Spinal cord (tissue), 9 donors: ENCODE measurements at regions not wholly inside any gene's neighbourhood (a gene's known extent, or its start where the extent isn't known, plus 50 kb on each side); places are given as distances from the start of the nearest gene placed in this dataset.

Experiments used
- DNase-seq, 6 donors: peaks; one replicate each; pipeline versions ENCODE4 v3.0.0 to v3.0.0-alpha.2; 2013 to 2015; ENCODE audit warnings: low spot score in 6 of 6, low read depth in 4 of 6
- H3K27ac ChIP-seq: one replicate; pipeline ENCODE4 v1.5.1; 2013; ENCODE audit warnings: low read depth, low read length, control low read depth
- H3K27me3 ChIP-seq: one replicate; pipeline ENCODE4 v1.6.1; 2013; ENCODE audit warnings: low read length; ENCODE audit not compliant: control insufficient read depth, insufficient read depth
- H3K36me3 ChIP-seq: one replicate; pipeline ENCODE4 v1.6.1; 2013; ENCODE audit warnings: low read length; ENCODE audit not compliant: control insufficient read depth, insufficient read depth
- H3K4me1 ChIP-seq: one replicate; pipeline ENCODE4 v1.6.1; 2013; ENCODE audit warnings: low read length; ENCODE audit not compliant: control insufficient read depth, insufficient read depth
- H3K4me3 ChIP-seq: one replicate; pipeline ENCODE4 v1.5.1; 2013; ENCODE audit warnings: low read depth, low read length, control low read depth
- H3K9me3 ChIP-seq: one replicate; pipeline ENCODE4 v1.6.1; 2013; ENCODE audit warnings: low read length; ENCODE audit not compliant: control insufficient read depth, insufficient read depth
- WGBS: methylation state at CpG from one replicate; pipeline ENCODE4 v1.1.5; 2013; ENCODE audit warnings: missing lambda C conversion rate; ENCODE audit not compliant: insufficient coverage; 5-methylcytosine and 5-hydroxymethylcytosine counted together
- donor health status: healthy.

DNA sequence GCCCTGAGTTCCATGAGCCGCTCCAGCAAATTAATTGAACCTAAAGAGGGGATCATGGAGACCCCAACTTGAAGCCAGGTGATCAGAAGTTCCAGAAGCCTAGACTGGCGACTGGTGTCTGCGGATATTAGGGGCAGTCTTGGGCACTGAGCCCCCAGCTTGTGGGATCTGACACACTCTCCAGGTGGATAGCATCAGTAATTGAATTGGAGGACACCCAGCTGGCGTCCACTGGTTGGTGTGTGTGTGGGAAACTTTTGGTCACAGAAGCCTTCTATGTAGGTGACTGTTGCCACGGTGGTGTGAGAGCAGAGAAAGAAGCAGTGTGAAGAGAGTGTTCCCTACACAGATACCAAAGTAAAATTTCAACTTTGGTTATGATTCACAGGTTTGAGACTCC, 106.0 kb upstream of the ADPGK start:
- 92% methylated on average over 4 of the region's 5 CpGs for WGBS
- no peaks in the 10 kb centered on the region for H3K36me3 ChIP-seq
- H3K27ac ChIP-seq, result no peak overlapping the region
- H3K4me3 ChIP-seq, result no peak overlapping the region
- H3K9me3 ChIP-seq, result peaks cover 2% of the 10 kb centered on the region
- H3K4me1 ChIP-seq, result no peaks in the 10 kb centered on the region
- DNase-seq, result no peak
- H3K27me3 ChIP-seq, result no peaks in the 10 kb centered on the region

DNA sequence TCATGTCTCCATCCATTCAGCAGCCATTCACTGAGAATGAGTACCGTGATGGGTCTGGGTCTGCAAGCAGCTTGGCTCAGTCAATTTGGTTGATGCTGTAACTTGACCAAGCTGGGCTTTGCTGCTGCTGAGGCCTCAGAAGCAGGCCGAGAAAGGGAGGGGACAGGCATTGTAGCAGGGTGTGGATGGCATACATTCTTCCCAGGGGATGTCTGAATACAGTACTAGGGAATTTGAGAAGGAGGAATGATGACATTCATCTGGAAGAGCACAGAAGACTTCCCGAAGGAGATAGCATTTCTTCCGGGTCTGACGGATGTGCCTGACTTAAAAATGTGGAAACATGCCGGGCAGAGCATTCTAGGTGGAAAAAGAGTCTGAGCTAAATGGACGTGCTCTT, 105.3 kb upstream of the ADPGK start:
- no peaks in the 10 kb centered on the region for H3K4me1 ChIP-seq
- no peak overlapping the region for H3K4me3 ChIP-seq
- no peaks in the 10 kb centered on the region for H3K27me3 ChIP-seq
- no peak overlapping the region for H3K27ac ChIP-seq
- H3K36me3 ChIP-seq, result no peaks in the 10 kb centered on the region
- WGBS, result 95% methylated on average over 5 of the region's 7 CpGs
- DNase-seq, result no peak
- no peaks in the 10 kb centered on the region for H3K9me3 ChIP-seq

DNA sequence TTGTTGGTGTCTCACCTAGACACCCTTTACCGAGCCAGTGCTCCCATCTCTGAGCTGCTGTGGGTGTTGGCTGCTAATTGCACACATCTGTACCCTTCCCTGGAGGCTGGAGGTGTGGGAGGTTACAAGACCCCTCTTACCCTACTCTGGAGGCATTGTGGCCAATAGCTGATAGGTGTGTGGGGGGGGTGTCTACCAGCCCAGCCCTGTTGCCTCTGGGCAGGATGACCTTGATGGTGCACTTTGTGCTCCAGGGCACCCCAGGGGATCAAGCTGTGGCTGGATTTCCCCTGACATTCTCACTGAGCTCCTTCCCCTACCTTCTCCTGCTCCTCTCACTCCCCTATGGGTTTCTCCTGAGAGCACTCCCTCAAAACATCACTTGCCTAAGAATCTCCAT, 104.7 kb upstream of the ADPGK start:
- no peak overlapping the region for H3K4me3 ChIP-seq

DNA sequence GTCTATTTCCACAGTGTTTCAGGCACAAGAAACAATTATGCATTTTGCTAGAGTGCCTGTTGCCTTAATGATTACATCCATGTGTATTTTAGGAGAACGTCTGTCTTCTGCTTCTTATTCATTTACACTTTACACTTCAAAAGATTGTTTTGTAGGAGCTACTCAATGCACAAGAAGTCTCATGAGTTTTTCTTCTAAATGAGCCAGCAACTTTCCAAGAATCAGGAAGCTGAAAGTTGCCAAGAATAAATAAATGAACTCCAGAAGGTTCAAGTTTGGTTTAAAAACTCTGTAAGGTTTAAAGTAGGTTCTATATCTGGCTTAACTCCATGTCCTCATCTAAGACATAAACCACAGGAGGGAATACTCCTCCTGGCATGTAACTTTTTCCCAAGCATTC, 103.8 kb upstream of the ADPGK start:
- Histone ChIP-seq H3K36me3 (no peaks in the 10 kb centered on the region), H3K27ac (no peak overlapping the region), H3K4me1 (no peaks in the 10 kb centered on the region), H3K27me3 (no peaks in the 10 kb centered on the region), H3K4me3 (no peak overlapping the region), H3K9me3 (peaks cover 2% of the 10 kb centered on the region)
- WGBS, result 40% methylated on average over 1 of the region's 1 CpG
- peak in 1 of 6 donors; percentile 66 for DNase-seq

More for the DNA sequence above, 104.7 kb upstream of the ADPGK start:
- Histone ChIP-seq H3K4me1 (no peaks in the 10 kb centered on the region), H3K9me3 (no peaks in the 10 kb centered on the region), H3K36me3 (no peaks in the 10 kb centered on the region), H3K27me3 (no peaks in the 10 kb centered on the region), H3K27ac (no peak overlapping the region)
- no peak for DNase-seq
- no CpG with 5 or more reads among the region's 1 CpG for WGBS

DNA sequence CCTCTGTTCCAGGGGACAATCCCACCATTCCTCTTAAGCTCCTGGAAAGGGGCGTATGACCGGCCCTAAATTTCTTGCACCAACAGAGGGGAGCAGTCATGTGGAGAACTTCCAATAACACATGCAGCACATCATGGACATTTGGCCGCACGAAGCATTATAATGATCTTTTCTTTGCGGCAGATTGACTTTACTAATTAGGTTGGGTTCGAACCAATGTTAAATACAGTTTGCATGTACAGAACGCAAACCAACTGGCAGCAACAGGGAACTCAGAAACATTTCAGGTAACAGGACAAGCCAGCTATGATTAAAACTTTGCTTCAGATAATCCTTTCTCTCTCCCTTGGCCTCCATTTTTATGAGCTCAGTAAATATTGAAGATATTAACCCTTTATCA, 100.8 kb upstream of the ADPGK start:
- WGBS, result 93% methylated on average over 7 of the region's 7 CpGs

DNA sequence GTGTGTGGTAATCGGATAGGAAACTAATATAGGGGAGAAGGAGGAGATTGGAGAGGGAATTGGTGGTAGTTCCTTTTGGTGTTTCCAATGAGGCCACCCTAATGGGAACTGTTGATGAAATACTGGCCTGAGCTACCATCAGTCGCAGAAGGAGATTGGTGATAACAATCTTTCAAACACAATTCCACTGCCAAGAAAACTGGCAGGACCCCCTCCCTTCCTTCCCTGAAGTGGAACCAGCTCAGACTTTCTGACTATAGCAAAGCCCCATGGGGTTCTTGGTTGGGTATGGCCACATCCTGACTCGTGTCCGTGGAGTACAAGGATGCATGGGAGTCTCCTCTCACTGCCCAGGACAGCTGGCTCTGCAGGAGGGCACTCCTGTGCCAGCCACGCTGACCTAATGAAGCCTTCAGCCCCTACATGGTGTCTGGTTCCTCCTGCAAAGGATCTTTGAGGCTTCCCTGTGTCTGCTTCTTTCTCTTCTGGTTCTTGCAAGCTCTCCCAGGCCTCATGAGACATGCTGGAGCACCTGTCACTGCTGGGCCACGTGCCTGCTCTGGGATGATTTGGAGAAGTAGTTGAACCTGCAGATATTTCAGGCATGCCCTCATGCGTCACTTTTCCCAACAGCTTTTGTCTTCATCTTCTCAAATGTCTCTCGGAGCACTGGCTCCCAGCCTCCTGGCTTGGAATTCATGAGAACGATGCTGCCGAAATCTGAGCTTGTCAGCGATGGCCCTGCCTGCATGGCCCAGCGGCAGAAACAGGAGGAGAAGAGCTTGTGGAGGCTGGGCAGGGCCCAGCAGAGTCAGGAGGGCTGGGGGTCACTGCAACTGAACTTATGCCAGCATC, 90.0 kb upstream of the ADPGK start:
- H3K27ac ChIP-seq, result no peak overlapping the region
- peak in 1 of 6 donors; percentile 53 for DNase-seq
- H3K9me3 ChIP-seq, result no peaks in the 10 kb centered on the region
- peaks cover 18% of the 10 kb centered on the region for H3K4me1 ChIP-seq
- H3K27me3 ChIP-seq, result no peaks in the 10 kb centered on the region
- WGBS, result 61% methylated on average over 10 of the region's 12 CpGs
- no peak overlapping the region for H3K4me3 ChIP-seq
- no peaks in the 10 kb centered on the region for H3K36me3 ChIP-seq

More for the DNA sequence above, 100.8 kb upstream of the ADPGK start:
- no peaks in the 10 kb centered on the region for H3K36me3 ChIP-seq
- no peaks in the 10 kb centered on the region for H3K4me1 ChIP-seq
- no peak overlapping the region for H3K27ac ChIP-seq
- peaks cover 3% of the 10 kb centered on the region for H3K9me3 ChIP-seq
- no peak overlapping the region for H3K4me3 ChIP-seq
- peak in 2 of 6 donors; percentile 3 to 72 for DNase-seq
- H3K27me3 ChIP-seq, result no peaks in the 10 kb centered on the region

DNA sequence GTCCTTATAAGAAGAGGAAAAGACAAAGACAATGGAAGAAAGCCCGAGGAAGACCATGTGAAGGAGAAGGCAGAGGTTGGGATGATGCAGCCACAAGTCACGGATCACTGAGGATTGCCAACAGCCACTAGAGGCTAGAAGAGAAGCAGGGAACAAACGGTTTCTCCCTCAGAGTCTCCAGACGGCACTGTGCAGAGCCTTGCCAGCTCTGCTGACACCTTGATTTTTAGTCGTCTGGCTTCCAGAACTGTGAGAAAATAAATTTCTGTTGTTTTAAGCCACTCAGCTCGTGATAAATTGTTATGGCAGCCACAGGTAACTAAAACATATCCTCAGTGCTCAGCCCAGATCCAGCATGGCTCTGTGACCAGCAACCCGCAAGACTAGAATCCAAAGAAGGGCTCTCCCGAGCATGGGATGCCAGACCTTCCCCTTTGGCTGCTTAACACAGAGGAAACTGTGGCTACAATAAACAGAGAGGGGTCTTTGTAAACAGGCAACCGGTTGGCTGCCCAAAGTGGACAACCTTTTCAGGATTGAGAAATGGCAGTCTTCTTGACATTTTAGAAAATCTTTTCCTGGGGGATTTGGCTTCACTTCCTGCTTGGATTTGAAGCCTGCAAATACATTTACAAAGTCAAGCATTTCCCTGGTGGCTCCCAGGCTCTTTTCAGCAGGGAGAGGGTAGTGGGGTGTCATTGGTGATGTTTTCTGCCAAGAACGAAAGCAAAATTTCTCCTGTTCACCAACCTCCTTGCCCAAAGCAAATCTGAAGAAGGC, 88.7 kb upstream of the ADPGK start:
- no peaks in the 10 kb centered on the region for H3K36me3 ChIP-seq
- no peak overlapping the region for H3K27ac ChIP-seq
- H3K4me1 ChIP-seq, result peaks cover 18% of the 10 kb centered on the region
- no peaks in the 10 kb centered on the region for H3K27me3 ChIP-seq
- 53% methylated on average over 6 of the region's 10 CpGs for WGBS
- H3K9me3 ChIP-seq, result no peaks in the 10 kb centered on the region
- peak in 2 of 6 donors; percentile 22 to 67 for DNase-seq
- H3K4me3 ChIP-seq, result no peak overlapping the region

DNA sequence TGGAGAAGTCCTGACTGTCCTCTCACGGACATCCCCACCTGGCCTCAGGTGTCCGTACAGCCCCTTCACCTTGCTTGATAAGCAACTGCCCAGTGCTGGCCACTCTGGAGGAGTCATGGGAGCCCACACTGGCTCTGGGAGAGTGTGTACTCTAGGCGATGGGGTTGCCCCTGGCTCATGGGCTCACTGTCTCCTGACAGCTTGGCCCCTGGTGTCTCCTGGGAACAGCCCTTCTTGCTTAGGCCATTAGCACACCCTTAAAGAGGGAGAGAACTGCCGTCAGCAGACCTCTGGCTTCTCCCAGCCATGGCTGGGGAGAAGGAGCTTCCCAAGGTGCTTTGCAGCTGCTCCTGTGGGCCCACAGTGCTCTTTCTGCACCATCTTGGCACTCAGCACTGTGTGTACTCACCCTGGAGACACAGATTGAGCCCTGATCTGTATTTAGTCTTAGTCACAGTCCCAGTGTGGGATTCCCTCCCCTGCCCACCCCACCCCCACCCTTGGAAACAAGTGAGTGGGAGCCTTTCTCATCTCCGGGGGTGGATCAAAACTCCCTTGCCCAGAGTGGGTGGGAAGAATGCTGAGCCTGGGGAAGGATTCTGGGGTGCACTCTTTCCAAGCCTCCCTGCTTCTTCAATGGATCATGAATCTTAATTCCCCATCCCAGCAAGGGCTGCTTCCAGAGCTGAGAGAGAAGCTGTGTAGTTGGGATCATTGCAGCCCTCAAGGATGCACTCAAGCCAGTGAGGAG, 83.5 kb upstream of the ADPGK start:
- 76% methylated on average over 4 of the region's 5 CpGs for WGBS
- Histone ChIP-seq H3K36me3 (no peaks in the 10 kb centered on the region), H3K27me3 (no peaks in the 10 kb centered on the region), H3K4me3 (no peak overlapping the region), H3K4me1 (peaks cover 5% of the 10 kb centered on the region), H3K27ac (no peak overlapping the region), H3K9me3 (no peaks in the 10 kb centered on the region)
- DNase-seq, result no peak

DNA sequence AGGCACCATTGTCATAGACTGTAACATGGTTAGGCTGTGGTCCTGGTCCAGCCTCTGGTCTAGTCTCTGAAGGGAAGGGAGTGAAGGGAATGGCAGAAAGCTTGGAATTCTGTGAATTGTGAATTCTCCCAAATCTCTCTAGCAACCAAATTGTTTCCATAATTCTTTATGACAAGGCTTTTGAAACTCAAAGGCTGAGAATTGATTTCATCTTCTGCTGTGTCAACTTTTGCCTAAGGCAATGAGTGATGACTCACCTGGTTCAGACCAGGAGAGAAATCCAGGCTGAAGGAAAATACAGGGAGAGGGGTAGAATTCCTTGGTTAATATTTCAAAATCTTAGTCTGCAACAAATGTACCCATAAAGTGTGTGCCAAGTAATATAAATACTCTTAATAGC, 82.6 kb upstream of the ADPGK start:
- H3K9me3 ChIP-seq, result no peaks in the 10 kb centered on the region
- no peak for DNase-seq
- H3K27ac ChIP-seq, result no peak overlapping the region
- no peaks in the 10 kb centered on the region for H3K27me3 ChIP-seq
- H3K4me3 ChIP-seq, result no peak overlapping the region
- H3K4me1 ChIP-seq, result no peaks in the 10 kb centered on the region
- H3K36me3 ChIP-seq, result no peaks in the 10 kb centered on the region
